ENCODE measurements at regions not wholly inside any gene's neighbourhood (a gene's known extent, or its start where the extent isn't known, plus 50 kb on each side); places are given as distances from the start of the nearest gene placed in this dataset.
A peak's percentile ranks its signal among the peaks of the same experiment; 100 is the strongest.

GRCh38 chr16:85984231-85984880, 85.4 kb downstream of the IRF8 start:
- Histone ChIP-seq H2AFZ (ENCODE audit: low read length) (no peak overlapping the region), H3K4me3 (ENCODE audit: insufficient read depth, low read length) (no peak overlapping the region), H3K79me2 (ENCODE audit: insufficient read depth, low read length) (no peaks in the 10 kb centered on the region), H3K27me3 (ENCODE audit: insufficient read depth, low read length) (peaks cover 19% of the 10 kb centered on the region), H3K27ac (ENCODE audit: low read depth, low read length) (no peak overlapping the region), H3K36me3 (ENCODE audit: insufficient read depth, low read length) (no peaks in the 10 kb centered on the region), H3K9me3 (ENCODE audit: low read depth, low read length) (no peaks in the 10 kb centered on the region), H3K4me1 (ENCODE audit: insufficient read depth, low read length) (no peaks in the 10 kb centered on the region), H4K20me1 (ENCODE audit: insufficient read depth, low read length) (no peaks in the 10 kb centered on the region), H3K4me2 (ENCODE audit: insufficient read depth, low read length) (no peak overlapping the region)
- no peak for TF ChIP-seq CTCF (IDR thresholded peaks at IDR 0.05; ENCODE audit: extremely low read depth, low read depth, low read length)
- DNase-seq (ENCODE audit: insufficient read length, low spot score, missing footprints), result peak; percentile 58

- H3K4me1 ChIP-seq (ENCODE audit: insufficient read depth, low read length), result no peaks in the 10 kb centered on the region
- H3K27ac ChIP-seq (ENCODE audit: low read depth, low read length), result no peak overlapping the region
- H3K36me3 ChIP-seq (ENCODE audit: insufficient read depth, low read length), result no peaks in the 10 kb centered on the region
- no peak overlapping the region for H3K4me2 ChIP-seq (ENCODE audit: insufficient read depth, low read length)
- TF ChIP-seq CTCF (IDR thresholded peaks at IDR 0.05; ENCODE audit: extremely low read depth, low read depth, low read length), result no peak
- H2AFZ ChIP-seq (ENCODE audit: low read length), result no peak overlapping the region
- H3K9me3 ChIP-seq (ENCODE audit: low read depth, low read length), result no peaks in the 10 kb centered on the region
- no peaks in the 10 kb centered on the region for H4K20me1 ChIP-seq (ENCODE audit: insufficient read depth, low read length)
- peaks cover 23% of the 10 kb centered on the region for H3K27me3 ChIP-seq (ENCODE audit: insufficient read depth, low read length)
- H3K79me2 ChIP-seq (ENCODE audit: insufficient read depth, low read length), result no peaks in the 10 kb centered on the region
- peak; percentile 37 for DNase-seq (ENCODE audit: insufficient read length, low spot score, missing footprints)
- no peak overlapping the region for H3K4me3 ChIP-seq (ENCODE audit: insufficient read depth, low read length)
Observed at GRCh38 chr16:85984947-85985451, 86.0 kb downstream of the IRF8 start.

GRCh38 chr16:85986931-85987749, 88.2 kb downstream of the IRF8 start:
- no peak overlapping the region for H3K27ac ChIP-seq (ENCODE audit: low read depth, low read length)
- peak; percentile 50 for DNase-seq (ENCODE audit: insufficient read length, low spot score, missing footprints)
- no peaks in the 10 kb centered on the region for H4K20me1 ChIP-seq (ENCODE audit: insufficient read depth, low read length)
- H3K4me3 ChIP-seq (ENCODE audit: insufficient read depth, low read length), result peak overlapping the region; percentile 53
- H3K79me2 ChIP-seq (ENCODE audit: insufficient read depth, low read length), result no peaks in the 10 kb centered on the region
- no peak for TF ChIP-seq CTCF (IDR thresholded peaks at IDR 0.05; ENCODE audit: extremely low read depth, low read depth, low read length)
- peak overlapping the region; percentile 47 for H2AFZ ChIP-seq (ENCODE audit: low read length)
- H3K27me3 ChIP-seq (ENCODE audit: insufficient read depth, low read length), result peaks cover 28% of the 10 kb centered on the region
- H3K4me2 ChIP-seq (ENCODE audit: insufficient read depth, low read length), result peak overlapping the region; percentile 53
- H3K4me1 ChIP-seq (ENCODE audit: insufficient read depth, low read length), result no peaks in the 10 kb centered on the region
- no peaks in the 10 kb centered on the region for H3K36me3 ChIP-seq (ENCODE audit: insufficient read depth, low read length)
- no peaks in the 10 kb centered on the region for H3K9me3 ChIP-seq (ENCODE audit: low read depth, low read length)

GRCh38 chr16:85987750-85988078, 88.8 kb downstream of the IRF8 start:
- Histone ChIP-seq H2AFZ (ENCODE audit: low read length) (no peak overlapping the region), H3K36me3 (ENCODE audit: insufficient read depth, low read length) (no peaks in the 10 kb centered on the region), H3K4me2 (ENCODE audit: insufficient read depth, low read length) (no peak overlapping the region), H3K4me1 (ENCODE audit: insufficient read depth, low read length) (no peaks in the 10 kb centered on the region), H3K4me3 (ENCODE audit: insufficient read depth, low read length) (no peak overlapping the region), H3K27ac (ENCODE audit: low read depth, low read length) (no peak overlapping the region), H3K79me2 (ENCODE audit: insufficient read depth, low read length) (no peaks in the 10 kb centered on the region), H3K9me3 (ENCODE audit: low read depth, low read length) (no peaks in the 10 kb centered on the region), H4K20me1 (ENCODE audit: insufficient read depth, low read length) (no peaks in the 10 kb centered on the region), H3K27me3 (ENCODE audit: insufficient read depth, low read length) (peaks cover 28% of the 10 kb centered on the region)
- DNase-seq (ENCODE audit: insufficient read length, low spot score, missing footprints), result peak; percentile 90
- TF ChIP-seq CTCF (IDR thresholded peaks at IDR 0.05; ENCODE audit: extremely low read depth, low read depth, low read length), result no peak
